GM23338 (cell line): ENCODE measurements at regions not wholly inside any gene's neighbourhood (a gene's known extent, or its start where the extent isn't known, plus 50 kb on each side); places are given as distances from the start of the nearest gene placed in this dataset.

ENCODE experiments used
- POLR2AphosphoS5 ChIP-seq: IDR thresholded peaks from 2 replicates; pipeline ENCODE4 v1.6.1; 2016; ENCODE audit warnings: antibody characterized with exemption, low read depth
- STAT1 ChIP-seq: IDR thresholded peaks from one replicate; pipeline ENCODE4 v1.6.1; 2016; ENCODE audit warnings: antibody characterized with exemption; ENCODE audit not compliant: unreplicated experiment
- TF ChIP-seq, protein P1 (sequence below), 2 experiments: fragments of 200-600 bp in 1 of 2; sonication (generic) in 1 of 2; conservative IDR thresholded peaks; 2 replicates each; pipeline versions ENCODE4 v1.5.1 to v1.6.1; 2016 to 2017; ENCODE audit warnings: antibody characterized with exemption in 2 of 2, low read depth in 2 of 2, mild to moderate bottlenecking in 2 of 2, moderate library complexity in 1 of 2
- TF ChIP-seq, protein P2 (sequence below): IDR thresholded peaks from one replicate; pipeline ENCODE4 v1.6.1; 2018; ENCODE audit warnings: antibody characterized with exemption; ENCODE audit not compliant: unreplicated experiment

- TF ChIP-seq POLR2AphosphoS5 (no peak), STAT1 (no peak)
- TF ChIP-seq, protein P1, sequence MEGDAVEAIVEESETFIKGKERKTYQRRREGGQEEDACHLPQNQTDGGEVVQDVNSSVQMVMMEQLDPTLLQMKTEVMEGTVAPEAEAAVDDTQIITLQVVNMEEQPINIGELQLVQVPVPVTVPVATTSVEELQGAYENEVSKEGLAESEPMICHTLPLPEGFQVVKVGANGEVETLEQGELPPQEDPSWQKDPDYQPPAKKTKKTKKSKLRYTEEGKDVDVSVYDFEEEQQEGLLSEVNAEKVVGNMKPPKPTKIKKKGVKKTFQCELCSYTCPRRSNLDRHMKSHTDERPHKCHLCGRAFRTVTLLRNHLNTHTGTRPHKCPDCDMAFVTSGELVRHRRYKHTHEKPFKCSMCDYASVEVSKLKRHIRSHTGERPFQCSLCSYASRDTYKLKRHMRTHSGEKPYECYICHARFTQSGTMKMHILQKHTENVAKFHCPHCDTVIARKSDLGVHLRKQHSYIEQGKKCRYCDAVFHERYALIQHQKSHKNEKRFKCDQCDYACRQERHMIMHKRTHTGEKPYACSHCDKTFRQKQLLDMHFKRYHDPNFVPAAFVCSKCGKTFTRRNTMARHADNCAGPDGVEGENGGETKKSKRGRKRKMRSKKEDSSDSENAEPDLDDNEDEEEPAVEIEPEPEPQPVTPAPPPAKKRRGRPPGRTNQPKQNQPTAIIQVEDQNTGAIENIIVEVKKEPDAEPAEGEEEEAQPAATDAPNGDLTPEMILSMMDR (conservative IDR thresholded peaks at IDR 0.05; ENCODE audit: low read depth in 2 of 2) = no peak
- TF ChIP-seq, protein P2, sequence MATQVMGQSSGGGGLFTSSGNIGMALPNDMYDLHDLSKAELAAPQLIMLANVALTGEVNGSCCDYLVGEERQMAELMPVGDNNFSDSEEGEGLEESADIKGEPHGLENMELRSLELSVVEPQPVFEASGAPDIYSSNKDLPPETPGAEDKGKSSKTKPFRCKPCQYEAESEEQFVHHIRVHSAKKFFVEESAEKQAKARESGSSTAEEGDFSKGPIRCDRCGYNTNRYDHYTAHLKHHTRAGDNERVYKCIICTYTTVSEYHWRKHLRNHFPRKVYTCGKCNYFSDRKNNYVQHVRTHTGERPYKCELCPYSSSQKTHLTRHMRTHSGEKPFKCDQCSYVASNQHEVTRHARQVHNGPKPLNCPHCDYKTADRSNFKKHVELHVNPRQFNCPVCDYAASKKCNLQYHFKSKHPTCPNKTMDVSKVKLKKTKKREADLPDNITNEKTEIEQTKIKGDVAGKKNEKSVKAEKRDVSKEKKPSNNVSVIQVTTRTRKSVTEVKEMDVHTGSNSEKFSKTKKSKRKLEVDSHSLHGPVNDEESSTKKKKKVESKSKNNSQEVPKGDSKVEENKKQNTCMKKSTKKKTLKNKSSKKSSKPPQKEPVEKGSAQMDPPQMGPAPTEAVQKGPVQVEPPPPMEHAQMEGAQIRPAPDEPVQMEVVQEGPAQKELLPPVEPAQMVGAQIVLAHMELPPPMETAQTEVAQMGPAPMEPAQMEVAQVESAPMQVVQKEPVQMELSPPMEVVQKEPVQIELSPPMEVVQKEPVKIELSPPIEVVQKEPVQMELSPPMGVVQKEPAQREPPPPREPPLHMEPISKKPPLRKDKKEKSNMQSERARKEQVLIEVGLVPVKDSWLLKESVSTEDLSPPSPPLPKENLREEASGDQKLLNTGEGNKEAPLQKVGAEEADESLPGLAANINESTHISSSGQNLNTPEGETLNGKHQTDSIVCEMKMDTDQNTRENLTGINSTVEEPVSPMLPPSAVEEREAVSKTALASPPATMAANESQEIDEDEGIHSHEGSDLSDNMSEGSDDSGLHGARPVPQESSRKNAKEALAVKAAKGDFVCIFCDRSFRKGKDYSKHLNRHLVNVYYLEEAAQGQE = no peak
Observed at GRCh38 chr5:120362426-120362825, 101.7 kb upstream of the PRR16 start.
